NB4 (cell line): ENCODE measurements at regions not wholly inside any gene's neighbourhood (a gene's known extent, or its start where the extent isn't known, plus 50 kb on each side); places are given as distances from the start of the nearest gene placed in this dataset.

Experiments
- MAX ChIP-seq: IDR thresholded peaks from 2 replicates; pipeline ENCODE4 v1.6.1; 2011; ENCODE audit warnings: low read depth, low read length
- POLR2A ChIP-seq: IDR thresholded peaks from 2 replicates; pipeline ENCODE4 v1.6.1; 2011; ENCODE audit warnings: mild to moderate bottlenecking; ENCODE audit not compliant: insufficient read length; ENCODE audit errors: extremely low read depth
- TF ChIP-seq, protein P1 (sequence below): IDR thresholded peaks from one replicate; pipeline ENCODE4 v1.5.1; 2012; ENCODE audit warnings: low read depth, low read length

DNA sequence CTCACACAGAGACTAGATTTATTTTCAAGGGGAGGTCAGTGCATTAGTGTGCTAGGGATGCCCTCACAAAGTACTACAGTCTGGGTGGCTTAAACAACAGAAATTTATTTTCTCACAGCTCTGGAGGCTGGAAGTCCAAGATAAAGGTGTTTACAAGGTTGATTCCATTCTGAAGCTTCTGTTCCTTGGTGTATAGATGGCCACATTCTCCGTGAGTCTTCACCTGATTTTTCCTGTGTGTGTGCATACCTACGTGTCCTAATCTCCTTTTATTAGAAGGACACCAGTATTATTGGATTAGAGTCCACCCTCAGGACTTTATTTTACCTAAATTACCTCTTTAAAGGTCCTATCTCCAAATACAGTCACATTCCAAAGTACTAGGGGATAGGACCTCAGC lies 91.7 kb upstream of the FRMD4A start:
- TF ChIP-seq POLR2A (no peak), MAX (no peak)
- TF ChIP-seq, protein P1, sequence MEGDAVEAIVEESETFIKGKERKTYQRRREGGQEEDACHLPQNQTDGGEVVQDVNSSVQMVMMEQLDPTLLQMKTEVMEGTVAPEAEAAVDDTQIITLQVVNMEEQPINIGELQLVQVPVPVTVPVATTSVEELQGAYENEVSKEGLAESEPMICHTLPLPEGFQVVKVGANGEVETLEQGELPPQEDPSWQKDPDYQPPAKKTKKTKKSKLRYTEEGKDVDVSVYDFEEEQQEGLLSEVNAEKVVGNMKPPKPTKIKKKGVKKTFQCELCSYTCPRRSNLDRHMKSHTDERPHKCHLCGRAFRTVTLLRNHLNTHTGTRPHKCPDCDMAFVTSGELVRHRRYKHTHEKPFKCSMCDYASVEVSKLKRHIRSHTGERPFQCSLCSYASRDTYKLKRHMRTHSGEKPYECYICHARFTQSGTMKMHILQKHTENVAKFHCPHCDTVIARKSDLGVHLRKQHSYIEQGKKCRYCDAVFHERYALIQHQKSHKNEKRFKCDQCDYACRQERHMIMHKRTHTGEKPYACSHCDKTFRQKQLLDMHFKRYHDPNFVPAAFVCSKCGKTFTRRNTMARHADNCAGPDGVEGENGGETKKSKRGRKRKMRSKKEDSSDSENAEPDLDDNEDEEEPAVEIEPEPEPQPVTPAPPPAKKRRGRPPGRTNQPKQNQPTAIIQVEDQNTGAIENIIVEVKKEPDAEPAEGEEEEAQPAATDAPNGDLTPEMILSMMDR: no peak
